Astrocyte (in vitro differentiated cells and primary cell): ENCODE measurements at regions not wholly inside any gene's neighbourhood (a gene's known extent, or its start where the extent isn't known, plus 50 kb on each side); places are given as distances from the start of the nearest gene placed in this dataset.

Experiments used
- DNase-seq: peaks from one replicate; pipeline ENCODE4 v3.0.0-alpha.2; 2010; ENCODE audit warnings: low read depth
- FAIRE-seq: peaks from 2 replicates; lab custom pipeline; 2011; peaks lifted over from hg19 to GRCh38; lab: Jason Lieb, UNC
- H2AFZ ChIP-seq: 2 replicates; pipeline ENCODE4 v1.6.0; 2012; ENCODE audit warnings: low read depth, low read length, inconsistent platforms
- H3K27ac ChIP-seq: 2 replicates; pipeline ENCODE4 v1.5.1; 2011; ENCODE audit warnings: low read depth, low read length, inconsistent platforms
- H3K27me3 ChIP-seq: 2 replicates; pipeline ENCODE4 v1.6.0; 2011; ENCODE audit warnings: low read length, inconsistent platforms; ENCODE audit not compliant: insufficient read depth
- H3K36me3 ChIP-seq: 2 replicates; pipeline ENCODE4 v1.5.1; 2011; ENCODE audit warnings: low read length, inconsistent platforms; ENCODE audit not compliant: insufficient read depth
- H3K4me1 ChIP-seq: 2 replicates; pipeline ENCODE4 v1.5.1; 2011; ENCODE audit warnings: low read length, inconsistent platforms; ENCODE audit not compliant: insufficient read depth
- H3K4me2 ChIP-seq: 2 replicates; pipeline ENCODE4 v1.6.0; 2012; ENCODE audit warnings: low read length, inconsistent platforms
- H3K4me3 ChIP-seq: 2 replicates; pipeline ENCODE4 v1.5.1; 2011; ENCODE audit warnings: low read depth, mild to moderate bottlenecking, low read length, inconsistent platforms; ENCODE audit not compliant: insufficient read depth
- H3K79me2 ChIP-seq: 2 replicates; pipeline ENCODE4 v1.6.0; 2012; ENCODE audit warnings: mild to moderate bottlenecking, low read length, inconsistent platforms; ENCODE audit not compliant: insufficient read depth
- H3K9ac ChIP-seq: 2 replicates; pipeline ENCODE4 v1.6.0; 2012; ENCODE audit warnings: mild to moderate bottlenecking, low read length, inconsistent platforms
- H3K9me3 ChIP-seq: 2 replicates; pipeline ENCODE4 v1.5.1; 2012; ENCODE audit warnings: low read depth, mild to moderate bottlenecking, low read length, inconsistent platforms; ENCODE audit not compliant: insufficient read depth
- H4K20me1 ChIP-seq: 2 replicates; pipeline ENCODE4 v1.6.0; 2012; ENCODE audit warnings: low read length, inconsistent platforms; ENCODE audit not compliant: insufficient read depth
- H3K27ac Mint-ChIP-seq: one replicate; pipeline ENCODE4 v1.8.0; 2021; ENCODE audit warnings: mild to moderate bottlenecking, mixed read lengths; ENCODE audit not compliant: unreplicated experiment
- H3K27me3 Mint-ChIP-seq: one replicate; pipeline ENCODE4 v1.8.0; 2021; ENCODE audit warnings: low read depth, mixed read lengths; ENCODE audit not compliant: unreplicated experiment
- H3K36me3 Mint-ChIP-seq: one replicate; pipeline ENCODE4 v1.8.0; 2021; ENCODE audit warnings: low read depth, mixed read lengths; ENCODE audit not compliant: unreplicated experiment
- H3K4me1 Mint-ChIP-seq: one replicate; pipeline ENCODE4 v1.8.0; 2021; ENCODE audit warnings: low read depth, mixed read lengths; ENCODE audit not compliant: unreplicated experiment
- H3K4me3 Mint-ChIP-seq: one replicate; pipeline ENCODE4 v1.8.0; 2021; ENCODE audit warnings: mild to moderate bottlenecking, moderate library complexity, mixed read lengths; ENCODE audit not compliant: unreplicated experiment
- H3K9me3 Mint-ChIP-seq: one replicate; pipeline ENCODE4 v1.8.0; 2021; ENCODE audit warnings: mild to moderate bottlenecking, mixed read lengths; ENCODE audit not compliant: unreplicated experiment
- CTCF ChIP-seq: IDR thresholded peaks from 2 replicates; pipeline ENCODE4 v1.5.1; 2011; ENCODE audit warnings: low read depth, mild to moderate bottlenecking, inconsistent platforms, low read length, moderate library complexity; ENCODE audit not compliant: insufficient read depth
- EZH2 ChIP-seq: IDR thresholded peaks from 2 replicates; pipeline ENCODE4 v1.6.1; 2012; ENCODE audit warnings: mild to moderate bottlenecking, low read length, inconsistent platforms; ENCODE audit not compliant: insufficient read depth

DNA sequence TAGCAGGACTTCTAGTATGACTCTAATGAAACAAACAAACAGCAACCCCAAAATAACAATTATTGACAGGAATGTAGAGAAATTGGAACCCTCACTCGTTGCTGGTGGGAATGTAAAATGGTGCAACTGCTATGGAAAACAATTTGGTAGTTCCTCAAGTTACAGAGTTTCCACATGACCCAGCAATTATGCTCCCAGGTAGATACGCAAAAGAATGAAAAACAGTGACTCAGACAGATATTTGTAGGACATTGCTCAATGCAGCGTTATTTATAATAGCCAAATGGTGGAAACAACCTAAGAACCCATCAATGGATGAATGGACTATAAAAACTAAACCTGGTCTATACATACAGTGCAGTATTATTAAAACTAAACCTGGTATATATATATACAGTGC is 646.1 kb upstream of the FRG1 start:
- Histone ChIP-seq H3K9me3 (no peaks in the 10 kb centered on the region), H4K20me1 (no peaks in the 10 kb centered on the region), H3K4me3 (no peak overlapping the region), H3K4me1 (no peaks in the 10 kb centered on the region), H3K9ac (no peak overlapping the region), H3K4me2 (no peak overlapping the region), H2AFZ (no peak overlapping the region), H3K79me2 (no peaks in the 10 kb centered on the region), H3K27ac (no peak overlapping the region), H3K27me3 (no peaks in the 10 kb centered on the region), H3K36me3 (no peaks in the 10 kb centered on the region)
- no peaks in the 10 kb centered on the region for H3K4me1 Mint-ChIP-seq
- TF ChIP-seq CTCF (no peak), EZH2 (no peak)
- no peak overlapping the region for H3K4me3 Mint-ChIP-seq
- DNase-seq = no peak
- no peaks in the 10 kb centered on the region for H3K36me3 Mint-ChIP-seq
- no peak for FAIRE-seq
- no peak overlapping the region for H3K27ac Mint-ChIP-seq
- H3K27me3 Mint-ChIP-seq = no peaks in the 10 kb centered on the region
- H3K9me3 Mint-ChIP-seq = peaks cover 2% of the 10 kb centered on the region

- Histone ChIP-seq H4K20me1 (no peaks in the 10 kb centered on the region), H3K4me1 (no peaks in the 10 kb centered on the region), H3K9me3 (no peaks in the 10 kb centered on the region), H3K36me3 (no peaks in the 10 kb centered on the region), H3K27me3 (no peaks in the 10 kb centered on the region), H3K27ac (no peak overlapping the region), H2AFZ (no peak overlapping the region), H3K9ac (no peak overlapping the region), H3K4me3 (no peak overlapping the region), H3K79me2 (no peaks in the 10 kb centered on the region), H3K4me2 (no peak overlapping the region)
- Mint-ChIP-seq H3K27me3 (no peaks in the 10 kb centered on the region), H3K4me1 (no peaks in the 10 kb centered on the region), H3K36me3 (no peaks in the 10 kb centered on the region), H3K4me3 (no peak overlapping the region), H3K27ac (no peak overlapping the region), H3K9me3 (peaks cover 2% of the 10 kb centered on the region)
- FAIRE-seq = no peak
- no peak for DNase-seq
- TF ChIP-seq CTCF (no peak), EZH2 (no peak)
These were observed 641.0 kb upstream of the FRG1 start for GRCh38 chr4:189299706-189300105.

DNA sequence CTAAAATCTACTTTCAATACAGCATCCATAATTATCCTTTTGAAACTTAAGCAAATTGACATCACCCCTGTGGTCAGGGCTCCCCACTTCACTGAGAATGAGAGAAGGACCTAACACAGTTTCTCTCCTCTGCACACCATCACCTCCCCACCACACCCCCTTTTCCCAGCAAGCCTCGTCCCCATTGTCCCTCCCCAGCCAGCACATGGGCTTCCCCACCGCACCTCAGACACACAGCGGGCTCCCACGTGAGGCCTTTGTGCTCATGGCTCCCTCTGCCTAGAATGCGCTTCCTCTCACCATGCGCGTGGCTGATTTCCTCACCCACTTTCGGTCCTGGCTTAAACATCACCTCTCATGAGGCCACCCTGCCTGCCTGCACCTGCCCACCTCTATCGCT is 639.0 kb upstream of the FRG1 start:
- peaks cover 2% of the 10 kb centered on the region for H3K9me3 Mint-ChIP-seq

More for the DNA sequence above, 639.0 kb upstream of the FRG1 start:
- Histone ChIP-seq H3K27ac (no peak overlapping the region), H3K9ac (no peak overlapping the region), H3K36me3 (no peaks in the 10 kb centered on the region), H3K4me1 (no peaks in the 10 kb centered on the region), H3K27me3 (no peaks in the 10 kb centered on the region), H3K4me3 (no peak overlapping the region), H3K9me3 (no peaks in the 10 kb centered on the region), H3K79me2 (no peaks in the 10 kb centered on the region), H4K20me1 (no peaks in the 10 kb centered on the region), H3K4me2 (no peak overlapping the region), H2AFZ (no peak overlapping the region)
- Mint-ChIP-seq H3K36me3 (no peaks in the 10 kb centered on the region), H3K4me3 (no peak overlapping the region), H3K27me3 (no peaks in the 10 kb centered on the region), H3K4me1 (no peaks in the 10 kb centered on the region), H3K27ac (no peak overlapping the region)
- FAIRE-seq (no peak), DNase-seq (no peak)
- no peak for TF ChIP-seq EZH2
- TF ChIP-seq CTCF = no peak
